ENCODE measurements at regions not wholly inside any gene's neighbourhood (a gene's known extent, or its start where the extent isn't known, plus 50 kb on each side); places are given as distances from the start of the nearest gene placed in this dataset.

DNA sequence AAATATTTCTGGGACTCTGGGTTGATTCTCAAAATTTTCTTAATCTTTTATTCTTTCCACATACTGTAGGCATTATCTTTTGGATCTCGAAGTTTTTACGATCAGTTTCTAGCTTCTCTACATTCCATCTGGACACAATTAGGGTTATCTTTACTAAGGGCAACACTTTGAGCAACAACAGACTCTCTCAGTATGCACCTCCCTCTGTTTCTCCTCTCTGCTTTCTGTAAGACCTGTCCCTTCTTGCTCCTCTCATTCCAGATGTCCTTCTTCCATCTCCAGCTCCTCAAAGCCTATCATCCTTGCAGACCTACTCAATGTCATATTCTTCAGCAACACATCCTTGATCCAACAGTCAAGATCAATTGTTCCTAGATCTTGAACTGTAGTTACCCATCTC, 457.0 kb downstream of the SLC6A15 start:
- Histone ChIP-seq H2BK20ac (ENCODE audit: low read depth, low read length) (no peak overlapping the region), H3K9me3 (ENCODE audit: control insufficient read depth, insufficient read depth, low read length) (no peaks in the 10 kb centered on the region), H3K79me1 (ENCODE audit: low read depth in 1 of 2, low read length in 2 of 2) (no peaks in the 10 kb centered on the region), H3K9ac (ENCODE audit: low read depth, low read length) (no peak overlapping the region), H2BK15ac (ENCODE audit: low read depth, low read length) (no peak overlapping the region), H4K91ac (ENCODE audit: insufficient read depth, low read depth, low read length) (no peak overlapping the region), H3K9me1 (ENCODE audit: insufficient read depth, low read length) (no peaks in the 10 kb centered on the region), H3K36me3 (ENCODE audit: control insufficient read depth, insufficient read depth, low read length) (no peaks in the 10 kb centered on the region), H2AK9ac (replicated peaks; ENCODE audit: low read depth, low read length, poor library complexity) (no peak overlapping the region), H3K14ac (replicated peaks; ENCODE audit: low read depth, low read length) (no peak overlapping the region), H2AK5ac (ENCODE audit: low read depth, low read length) (no peak overlapping the region), H4K5ac (ENCODE audit: low read depth, low read length) (no peak overlapping the region), H3K27me3 (ENCODE audit: control insufficient read depth, insufficient read depth, low read length) (no peaks in the 10 kb centered on the region), H4K20me1 (ENCODE audit: insufficient read depth, low read length) (no peaks in the 10 kb centered on the region), H3K27ac (ENCODE audit: insufficient read depth, low read length) (no peak overlapping the region), H2BK120ac (ENCODE audit: low read depth, low read length) (no peak overlapping the region), H3K4me1 (ENCODE audit: control insufficient read depth, insufficient read depth, low read length) (no peaks in the 10 kb centered on the region), H4K8ac (ENCODE audit: low read depth in 2 of 2, low read length in 2 of 2) (no peak overlapping the region), H3K4me2 (ENCODE audit: low read depth, low read length) (no peak overlapping the region), H3K4ac (ENCODE audit: low read depth, low read length) (no peak overlapping the region), H2AFZ (replicated peaks; ENCODE audit: low read length, poor library complexity) (no peak overlapping the region), H3K23ac (ENCODE audit: low read depth, low read length) (no peak overlapping the region), H3K4me3 (ENCODE audit: insufficient read depth, low read depth, low read length) (no peak overlapping the region), H3K18ac (ENCODE audit: low read depth, low read length) (no peak overlapping the region), H2BK5ac (ENCODE audit: low read depth, low read length, poor library complexity, severe bottlenecking) (no peak overlapping the region), H3K56ac (ENCODE audit: extremely low read depth, insufficient read depth, low read length) (no peak overlapping the region)
- no peak for ATAC-seq (ENCODE audit: low read depth)
- ChIA-PET CTCF (no interaction called here), POLR2A (ENCODE audit: unreplicated experiment) (no interaction called here)
- DNase-seq = no peak
- intact Hi-C loops (cut with micrococcal nuclease) = no loop called here
- in situ Hi-C loops (cut with MboI; ENCODE audit: low sequenced_read_pairs) = no loop called here
- BruUV-seq (replicated peaks) = no TSS peak
- dilution Hi-C loops (cut with HindIII; ENCODE audit: low sequenced_read_pairs, unreplicated experiment) = no loop called here
- TF ChIP-seq NFE2L2 (IDR thresholded peaks at IDR 0.05; ENCODE audit: low read depth, low read length) (no peak), MXI1 (IDR thresholded peaks at IDR 0.05; ENCODE audit: borderline replicate concordance, low read depth, low read length) (no peak), MAFK (IDR thresholded peaks at IDR 0.05; ENCODE audit: low read depth, low read length) (no peak), MAZ (IDR thresholded peaks at IDR 0.05; ENCODE audit: borderline replicate concordance, low read depth, low read length) (no peak), SMC3 (IDR thresholded peaks at IDR 0.05; ENCODE audit: low read depth, low read length) (no peak), CHD1 (IDR thresholded peaks at IDR 0.05; ENCODE audit: low read depth, low read length) (no peak), FOS (IDR thresholded peaks at IDR 0.05; ENCODE audit: low read depth, low read length) (no peak), RFX5 (IDR thresholded peaks at IDR 0.05; ENCODE audit: low read depth, low read length) (no peak), POLR2A (IDR thresholded peaks at IDR 0.05; ENCODE audit: low read depth, low read length) (no peak), BHLHE40 (IDR thresholded peaks at IDR 0.05; ENCODE audit: low read depth, low read length) (no peak), RCOR1 (IDR thresholded peaks at IDR 0.05; ENCODE audit: insufficient replicate concordance, low read length) (no peak), USF2 (IDR thresholded peaks at IDR 0.05; ENCODE audit: low read depth, low read length) (no peak), RAD21 (IDR thresholded peaks at IDR 0.05; ENCODE audit: low read length) (no peak), CEBPB (IDR thresholded peaks at IDR 0.05; ENCODE audit: low read depth, low read length) (no peak)
- TF ChIP-seq, protein P1, sequence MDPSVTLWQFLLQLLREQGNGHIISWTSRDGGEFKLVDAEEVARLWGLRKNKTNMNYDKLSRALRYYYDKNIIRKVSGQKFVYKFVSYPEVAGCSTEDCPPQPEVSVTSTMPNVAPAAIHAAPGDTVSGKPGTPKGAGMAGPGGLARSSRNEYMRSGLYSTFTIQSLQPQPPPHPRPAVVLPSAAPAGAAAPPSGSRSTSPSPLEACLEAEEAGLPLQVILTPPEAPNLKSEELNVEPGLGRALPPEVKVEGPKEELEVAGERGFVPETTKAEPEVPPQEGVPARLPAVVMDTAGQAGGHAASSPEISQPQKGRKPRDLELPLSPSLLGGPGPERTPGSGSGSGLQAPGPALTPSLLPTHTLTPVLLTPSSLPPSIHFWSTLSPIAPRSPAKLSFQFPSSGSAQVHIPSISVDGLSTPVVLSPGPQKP (IDR thresholded peaks at IDR 0.05; ENCODE audit: borderline replicate concordance, low read depth, low read length) = no peak
- TF ChIP-seq, protein P2, sequence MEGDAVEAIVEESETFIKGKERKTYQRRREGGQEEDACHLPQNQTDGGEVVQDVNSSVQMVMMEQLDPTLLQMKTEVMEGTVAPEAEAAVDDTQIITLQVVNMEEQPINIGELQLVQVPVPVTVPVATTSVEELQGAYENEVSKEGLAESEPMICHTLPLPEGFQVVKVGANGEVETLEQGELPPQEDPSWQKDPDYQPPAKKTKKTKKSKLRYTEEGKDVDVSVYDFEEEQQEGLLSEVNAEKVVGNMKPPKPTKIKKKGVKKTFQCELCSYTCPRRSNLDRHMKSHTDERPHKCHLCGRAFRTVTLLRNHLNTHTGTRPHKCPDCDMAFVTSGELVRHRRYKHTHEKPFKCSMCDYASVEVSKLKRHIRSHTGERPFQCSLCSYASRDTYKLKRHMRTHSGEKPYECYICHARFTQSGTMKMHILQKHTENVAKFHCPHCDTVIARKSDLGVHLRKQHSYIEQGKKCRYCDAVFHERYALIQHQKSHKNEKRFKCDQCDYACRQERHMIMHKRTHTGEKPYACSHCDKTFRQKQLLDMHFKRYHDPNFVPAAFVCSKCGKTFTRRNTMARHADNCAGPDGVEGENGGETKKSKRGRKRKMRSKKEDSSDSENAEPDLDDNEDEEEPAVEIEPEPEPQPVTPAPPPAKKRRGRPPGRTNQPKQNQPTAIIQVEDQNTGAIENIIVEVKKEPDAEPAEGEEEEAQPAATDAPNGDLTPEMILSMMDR (conservative IDR thresholded peaks at IDR 0.05; ENCODE audit: low read depth, low read length) = no peak
- WGBS, 2 experiments (ENCODE audit: extremely low coverage in 2 of 2, insufficient read length in 1 of 2) = 20% methylated on average over 1 of the region's 2 CpGs; no CpG with 5 or more reads in 1 of the 2 experiments

All from IMR-90 (cell line).